Endothelial cell of umbilical vein (primary cell): ENCODE measurements at regions not wholly inside any gene's neighbourhood (a gene's known extent, or its start where the extent isn't known, plus 50 kb on each side); places are given as distances from the start of the nearest gene placed in this dataset.

Experiments
- BruUV-seq: library from RNA; stranded (reverse); fragments of 400-500 nt; replicated peaks from 2 replicates; lab custom pipeline; 2021; lab: Mats Ljungman, UMichigan
- CTCF ChIA-PET: fragments of 300-600, 350-600 bp; sonication (Branson Sonifier 250); formaldehyde crosslinking; loops from one replicate; lab custom pipeline; 2021; ENCODE audit warnings: antibody characterized with exemption, inconsistent platforms; lab: Charles Lee
- POLR2A ChIA-PET: fragments of 300-600, 350-600 bp; sonication (Branson Sonifier 250); formaldehyde crosslinking; loops from one replicate; lab custom pipeline; 2021; ENCODE audit warnings: antibody characterized with exemption, inconsistent platforms; lab: Charles Lee
- DNase-seq: peaks from one replicate; pipeline ENCODE4 v3.0.0-alpha.2; 2011; ENCODE audit warnings: low read depth, low spot score
- FAIRE-seq: peaks from 2 replicates; lab custom pipeline; 2011; peaks lifted over from hg19 to GRCh38; lab: Jason Lieb, UNC
- H2AFZ ChIP-seq: 2 replicates; pipeline ENCODE4 v1.6.0; 2012; ENCODE audit warnings: low read depth, low read length, control low read depth, inconsistent platforms
- H3K27ac ChIP-seq: 2 replicates; pipeline ENCODE4 v1.5.1; 2011; ENCODE audit warnings: low read depth, mild to moderate bottlenecking, control low read depth, low read length, moderate library complexity; ENCODE audit not compliant: insufficient read depth
- H3K27me3 ChIP-seq, 2 experiments: 2 replicates each; pipeline versions ENCODE4 v1.6.0 to v1.6.1; 2011; ENCODE audit warnings: low read length in 2 of 2, mixed read lengths in 1 of 2; ENCODE audit not compliant: control insufficient read depth in 2 of 2, insufficient read depth in 2 of 2
- H3K36me3 ChIP-seq, 2 experiments: 2 replicates in 1 of 2; 3 replicates in 1 of 2; pipeline ENCODE4 v1.5.1; 2011; ENCODE audit warnings: low read length in 2 of 2, mild to moderate bottlenecking in 1 of 2, moderate library complexity in 1 of 2; ENCODE audit not compliant: control insufficient read depth in 2 of 2, insufficient read depth in 2 of 2; ENCODE audit errors: extremely low read depth in 1 of 2
- H3K4me1 ChIP-seq: 3 replicates; pipeline ENCODE4 v1.5.1; 2011; ENCODE audit warnings: mild to moderate bottlenecking, low read length; ENCODE audit not compliant: control insufficient read depth, insufficient read depth; ENCODE audit errors: extremely low read depth
- H3K4me2 ChIP-seq: 2 replicates; pipeline ENCODE4 v1.6.1; 2011; ENCODE audit warnings: low read length, control low read depth, mixed read lengths; ENCODE audit not compliant: insufficient read depth
- H3K4me3 ChIP-seq, 3 experiments: fragments of 200-600 bp in 1 of 3; sonication (generic), shearing (Covaris generic) in 1 of 3; replicated peaks in 1 of 3; 2 replicates each; pipeline ENCODE4 v1.5.1; 2011 to 2016; ENCODE audit warnings: control low read depth in 3 of 3, low read length in 3 of 3, mild to moderate bottlenecking in 2 of 3, inconsistent platforms in 1 of 3, low read depth in 1 of 3, moderate library complexity in 1 of 3; ENCODE audit not compliant: insufficient read depth in 1 of 3
- H3K79me2 ChIP-seq: 2 replicates; pipeline ENCODE4 v1.6.0; 2012; ENCODE audit warnings: low read length, inconsistent platforms; ENCODE audit not compliant: control insufficient read depth, insufficient read depth
- H3K9ac ChIP-seq: replicated peaks from 2 replicates; pipeline ENCODE3; 2011; ENCODE audit warnings: low read length, control low read depth; ENCODE audit not compliant: insufficient read depth; ENCODE audit errors: extremely low read depth
- H3K9me1 ChIP-seq: replicated peaks from 3 replicates; pipeline ENCODE4 v1.6.0; 2011; ENCODE audit warnings: mild to moderate bottlenecking, low read length; ENCODE audit not compliant: control insufficient read depth, insufficient read depth; ENCODE audit errors: extremely low read depth
- H3K9me3 ChIP-seq: replicated peaks from 2 replicates; pipeline ENCODE4 v1.5.1; 2012; ENCODE audit warnings: low read length, inconsistent platforms; ENCODE audit not compliant: control insufficient read depth, insufficient read depth
- H4K20me1 ChIP-seq: replicated peaks from 2 replicates; pipeline ENCODE3; 2011; ENCODE audit warnings: mild to moderate bottlenecking, low read length; ENCODE audit not compliant: control insufficient read depth, insufficient read depth; ENCODE audit errors: extremely low read depth
- CTCF ChIP-seq, 2 donors: IDR thresholded peaks; 1 replicate in 1 of 2; 2 replicates in 1 of 2; pipeline ENCODE4 v1.5.1; 2011; ENCODE audit warnings: low read length in 2 of 2, mild to moderate bottlenecking in 2 of 2, moderate library complexity in 2 of 2, control low read depth in 1 of 2, inconsistent platforms in 1 of 2, low read depth in 1 of 2; ENCODE audit not compliant: insufficient read depth in 1 of 2; ENCODE audit errors: extremely low read depth in 1 of 2
- EZH2 ChIP-seq: IDR thresholded peaks from 2 replicates; pipeline ENCODE4 v1.6.1; 2012; ENCODE audit warnings: borderline replicate concordance, low read depth, mild to moderate bottlenecking, moderate library complexity, low read length, inconsistent platforms; ENCODE audit not compliant: severe bottlenecking
- FOS ChIP-seq: IDR thresholded peaks from 2 replicates; pipeline ENCODE4 v1.6.1; 2011; ENCODE audit warnings: mild to moderate bottlenecking, low read length, moderate library complexity, borderline replicate concordance; ENCODE audit not compliant: insufficient read depth
- GATA2 ChIP-seq: IDR thresholded peaks from 2 replicates; pipeline ENCODE4 v1.7.0; 2011; ENCODE audit warnings: low read depth, mild to moderate bottlenecking, moderate library complexity, mixed read lengths, low read length; ENCODE audit not compliant: insufficient read length, insufficient read depth
- JUN ChIP-seq: IDR thresholded peaks from 2 replicates; pipeline ENCODE4 v1.6.1; 2011; ENCODE audit warnings: borderline replicate concordance, low read depth; ENCODE audit not compliant: insufficient read length, insufficient read depth
- MAX ChIP-seq: IDR thresholded peaks from 2 replicates; pipeline ENCODE4 v1.6.1; 2011; ENCODE audit not compliant: insufficient read depth, insufficient read length
- MYC ChIP-seq: IDR thresholded peaks from one replicate; pipeline ENCODE4 v1.6.1; 2011; ENCODE audit warnings: mild to moderate bottlenecking, low read depth, low read length
- POLR2A ChIP-seq: IDR thresholded peaks from 2 replicates; pipeline ENCODE4 v1.6.1; 2012; ENCODE audit warnings: low read depth, mild to moderate bottlenecking, control low read depth, low read length
- POLR2AphosphoS5 ChIP-seq: IDR thresholded peaks from 2 replicates; pipeline ENCODE4 v1.6.1; 2012; ENCODE audit warnings: low read depth, mild to moderate bottlenecking, control low read depth, low read length, moderate library complexity; ENCODE audit not compliant: insufficient read depth
- dilution Hi-C: fragments of 300-500 bp; cut with MboI; formaldehyde crosslinking; loops from one replicate; pipeline ENCODE4 v1.15.0; 2019; ENCODE audit warnings: low sequenced_read_pairs; ENCODE audit not compliant: extremely low pct_ligation_motif_present
- intact Hi-C: fragments of 100-400 bp; cut with micrococcal nuclease; formaldehyde crosslinking; loops from one replicate; pipeline ENCODE4 v1.10.0; 2022

GRCh38 chr15:69983696-69984265 lies 113.9 kb downstream of the TLE3 start:
- intact Hi-C loops (no loop called here), dilution Hi-C loops (no loop called here)
- DNase-seq, result no peak
- Histone ChIP-seq H3K9ac (no peak overlapping the region), H3K36me3 (no peaks in the 10 kb centered on the region), H2AFZ (no peak overlapping the region), H3K27me3 (no peaks in the 10 kb centered on the region), H3K9me1 (no peaks in the 10 kb centered on the region), H3K79me2 (no peaks in the 10 kb centered on the region), H3K4me2 (no peak overlapping the region), H3K4me1 (no peaks in the 10 kb centered on the region), H3K27ac (no peak overlapping the region), H3K4me3 (no peak overlapping the region), H3K9me3 (no peaks in the 10 kb centered on the region), H4K20me1 (no peaks in the 10 kb centered on the region)
- CTCF ChIA-PET, result interaction anchor here (1.5 kb wide), 1 partner anchor 27 kb away, joined by 3 read pairs; no protein-coding TSS in a partner anchor
- BruUV-seq, result no TSS peak
- POLR2A ChIA-PET, result no interaction called here
- TF ChIP-seq FOS (no peak), JUN (no peak), EZH2 (no peak), MAX (no peak), MYC (no peak), POLR2A (no peak), GATA2 (no peak), CTCF (IDR thresholded peaks at IDR 0.05; ENCODE audit: extremely low read depth in 1 of 2, insufficient read depth in 1 of 2, low read depth in 1 of 2, low read length in 2 of 2) (no peak), POLR2AphosphoS5 (no peak)
- no peak for FAIRE-seq
